GM18498 (cell line): ENCODE measurements at regions not wholly inside any gene's neighbourhood (a gene's known extent, or its start where the extent isn't known, plus 50 kb on each side); places are given as distances from the start of the nearest gene placed in this dataset.

Experiments
- ATAC-seq: cut with Tn5 transposase; IDR thresholded peaks from one replicate; pipeline ENCODE4 v1.9.1; 2021; ENCODE audit warnings: mild to moderate bottlenecking, moderate library complexity; ENCODE audit not compliant: unreplicated experiment

DNA sequence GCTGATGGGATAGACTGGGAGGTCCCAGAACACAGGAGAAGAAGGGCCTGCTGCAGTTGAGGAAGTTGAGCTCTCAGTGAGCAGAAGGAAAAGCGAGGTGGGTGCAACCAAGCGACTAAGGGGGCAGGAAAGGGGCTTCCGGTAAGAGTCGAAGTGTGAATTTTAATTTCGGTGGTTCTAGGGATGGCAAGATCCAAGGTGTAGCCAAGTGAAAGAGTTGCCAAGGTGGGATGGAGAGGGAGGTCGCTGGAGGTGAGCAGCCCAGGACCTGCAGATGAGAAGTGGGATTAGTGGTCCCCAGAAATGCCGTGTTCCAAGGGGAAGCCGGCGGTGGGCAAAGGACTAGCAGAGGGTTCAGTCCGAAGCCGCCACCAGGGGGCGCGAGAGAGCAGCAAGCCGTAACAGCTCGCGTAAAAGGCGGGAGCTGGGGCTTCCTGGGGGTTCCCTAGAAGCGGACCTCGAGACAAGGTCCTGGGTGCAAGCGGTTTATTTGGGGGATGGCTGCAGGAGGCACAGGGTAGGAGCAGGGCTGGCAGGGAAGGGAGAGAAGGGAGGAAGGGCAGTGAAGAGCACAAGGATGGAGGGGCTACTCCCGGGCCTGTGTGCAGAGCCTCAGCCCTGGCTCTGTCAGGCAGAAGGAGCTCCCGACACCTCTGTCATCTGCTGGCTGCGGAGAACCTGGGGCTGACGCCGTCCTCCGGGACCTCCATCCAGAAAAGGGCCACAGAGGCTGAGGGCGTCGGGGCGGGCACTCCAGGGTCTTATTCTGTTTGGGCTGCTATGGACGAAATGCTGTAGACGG is 103.6 kb downstream of the PAX1 start:
- peak; percentile 53 for ATAC-seq

DNA sequence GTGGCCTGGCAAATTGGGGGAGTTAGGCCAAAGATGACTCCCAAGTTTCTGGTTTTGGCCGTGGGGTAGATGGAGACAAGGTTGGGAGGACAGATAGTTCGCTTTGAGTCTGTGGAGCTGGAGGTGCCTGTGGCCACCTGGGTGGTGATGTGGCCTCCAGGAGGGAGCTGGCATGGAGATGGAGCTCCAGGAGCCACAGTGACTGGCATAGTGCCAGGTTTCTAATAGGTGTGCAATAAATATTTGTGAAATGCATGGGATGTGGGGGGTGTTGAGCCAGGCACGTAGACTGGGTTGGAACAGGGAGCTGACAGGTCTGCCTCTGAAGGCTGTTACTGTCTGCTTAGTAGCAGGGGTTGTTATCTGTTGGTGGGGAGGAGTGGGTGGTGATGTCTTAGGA is 102.7 kb downstream of the PAX1 start:
- no peak for ATAC-seq

DNA sequence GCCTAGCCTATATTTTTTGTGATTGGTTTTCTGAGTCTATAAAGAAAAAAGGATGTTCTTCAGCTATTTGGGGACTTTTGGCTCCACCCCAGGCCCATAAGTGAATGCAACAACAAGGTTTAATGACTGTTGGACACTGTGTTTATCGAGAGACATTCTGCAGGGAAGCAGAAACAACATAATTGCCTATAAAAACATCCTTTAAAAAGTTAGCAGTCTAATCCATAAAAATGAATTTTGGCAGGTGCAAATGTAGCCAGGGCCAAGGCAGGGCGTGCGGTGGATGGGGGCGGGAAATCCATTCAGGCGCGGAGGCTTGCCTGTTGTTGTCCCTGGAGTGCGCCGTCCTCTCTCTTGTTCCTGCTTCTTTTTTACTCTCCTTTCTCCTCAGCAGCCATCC is 99.3 kb downstream of the PAX1 start:
- no peak for ATAC-seq

DNA sequence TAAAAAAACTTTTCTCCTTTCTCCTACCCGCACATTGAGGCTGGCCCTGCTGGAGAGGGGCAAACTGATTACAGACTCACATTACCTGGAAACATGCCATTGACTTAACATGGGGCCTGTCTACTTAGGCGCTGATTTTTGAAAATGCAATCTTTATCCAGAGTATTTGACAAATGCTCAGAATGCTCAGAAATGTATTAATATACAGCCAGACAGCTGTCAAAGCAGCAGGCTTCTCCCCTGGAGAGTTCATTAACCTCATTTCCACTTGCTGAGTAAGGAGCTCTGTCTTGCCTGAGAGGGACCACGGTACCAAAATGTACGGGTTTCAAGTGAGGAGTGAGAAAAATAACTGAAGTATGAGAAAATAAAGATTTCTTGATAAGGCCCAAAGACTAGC is 95.7 kb downstream of the PAX1 start:
- no peak for ATAC-seq

DNA sequence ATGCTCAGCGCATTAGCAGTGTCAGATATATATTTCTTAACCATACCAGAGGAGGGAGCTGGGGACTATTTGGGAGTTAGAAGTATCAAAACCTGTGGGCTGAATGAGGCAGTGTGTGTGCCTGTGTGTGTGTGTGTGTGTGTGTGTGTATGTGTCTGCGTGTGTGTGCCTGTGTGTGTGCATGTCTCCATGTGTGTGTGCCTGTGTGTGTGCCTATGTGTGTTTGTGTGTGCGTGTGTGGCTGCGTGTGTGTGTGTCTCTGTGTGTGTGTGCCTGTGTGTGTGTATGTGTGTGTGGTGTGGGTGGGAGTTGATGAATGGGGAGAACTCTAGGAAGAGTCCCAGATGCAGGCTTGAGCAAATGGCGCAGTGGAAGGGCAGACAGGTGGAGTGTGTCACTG is 92.9 kb downstream of the PAX1 start:
- ATAC-seq, result no peak

DNA sequence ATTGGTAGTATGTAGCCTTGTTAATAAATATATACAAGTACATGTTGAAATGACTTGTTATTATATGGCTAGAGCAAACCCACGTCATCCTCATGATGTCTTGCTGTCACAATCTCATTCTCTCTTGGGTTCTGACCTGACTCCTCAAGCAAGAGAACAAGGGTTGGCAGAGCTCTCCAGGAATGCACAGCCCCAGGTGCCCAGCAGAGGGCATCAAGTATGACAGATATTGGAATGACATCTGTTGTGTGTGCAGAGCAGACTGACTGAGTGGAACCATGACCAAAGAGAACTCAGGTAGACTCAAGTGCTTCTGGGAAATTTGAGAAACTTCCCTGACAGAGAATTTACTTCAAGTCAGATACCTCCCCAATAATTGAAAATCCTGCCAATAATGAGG is 90.6 kb downstream of the PAX1 start:
- ATAC-seq, result no peak

DNA sequence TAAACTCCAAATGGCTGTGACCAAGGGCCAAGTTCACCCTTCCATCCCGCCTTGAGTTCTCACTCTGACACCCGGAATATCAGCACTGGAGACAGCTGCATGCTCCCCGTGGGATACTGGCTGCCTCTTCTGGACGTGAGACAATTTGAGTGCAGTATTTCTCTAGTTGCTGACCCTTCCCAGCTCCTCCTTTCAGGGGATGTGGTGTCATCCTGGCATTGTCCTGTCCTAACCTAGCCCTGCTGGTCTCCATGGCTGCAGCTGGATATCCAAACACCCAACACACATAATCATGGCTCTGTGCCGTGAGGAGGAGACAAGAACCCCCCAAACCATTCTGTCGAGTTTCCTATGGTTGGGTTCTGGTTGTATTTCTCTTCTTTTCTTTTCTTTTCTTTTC is 82.6 kb downstream of the PAX1 start:
- ATAC-seq, result no peak

DNA sequence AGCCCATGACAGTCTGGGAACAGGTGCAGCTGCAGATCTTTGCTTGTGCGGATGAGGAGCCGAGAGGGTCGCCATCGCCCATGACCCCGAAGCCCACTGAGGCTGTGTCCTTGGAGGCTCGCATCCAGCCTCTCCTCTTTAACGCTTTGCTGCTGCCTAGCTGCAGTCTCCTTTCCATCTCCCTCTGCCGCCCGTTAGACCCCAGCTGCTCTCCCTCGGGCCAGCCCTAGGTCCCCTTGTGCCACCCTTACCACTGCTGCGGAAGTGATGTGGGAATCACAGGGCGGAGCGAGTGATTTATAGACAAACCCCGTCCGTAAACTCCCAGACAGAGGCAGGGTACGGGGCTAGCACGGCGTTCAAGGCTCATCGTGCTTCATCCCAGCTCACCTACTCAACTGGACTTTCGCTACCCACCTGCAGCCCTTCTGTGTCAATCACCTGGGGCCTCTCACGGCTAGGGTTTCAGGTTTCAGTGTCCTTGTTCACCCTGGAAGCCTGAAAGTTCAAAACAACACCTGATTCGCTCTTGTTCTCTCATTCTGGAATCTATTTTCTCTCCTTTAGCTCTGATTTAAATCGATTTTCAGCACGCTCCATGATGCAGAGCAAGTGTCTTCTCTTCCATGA is 76.1 kb downstream of the PAX1 start:
- no peak for ATAC-seq

DNA sequence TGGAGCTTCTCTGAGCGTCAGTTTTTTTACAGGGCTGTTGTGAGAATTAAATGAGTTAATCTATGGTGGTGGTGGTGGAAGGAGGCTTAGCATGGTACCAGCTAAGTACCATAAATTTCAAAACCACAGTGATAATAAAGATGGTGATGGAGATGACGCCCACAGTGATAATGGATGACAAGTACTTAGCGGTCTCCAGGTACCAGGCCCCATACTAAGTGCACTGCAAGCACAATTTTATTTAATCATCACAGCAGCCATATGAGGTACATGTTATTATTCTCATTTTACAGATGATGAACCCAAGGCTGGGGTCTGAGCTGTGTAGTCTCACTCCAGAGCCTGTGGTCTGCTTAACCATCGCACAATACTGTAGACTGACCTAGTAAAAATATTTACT is 75.1 kb downstream of the PAX1 start:
- no peak for ATAC-seq
